Stimulated activated naive CD8-positive, alpha-beta T cell treated with anti-CD3 and anti-CD28 coated beads, Interleukin-15, amount 100 ng/mL, for 72 hours (primary cell): ENCODE measurements at regions not wholly inside any gene's neighbourhood (a gene's known extent, or its start where the extent isn't known, plus 50 kb on each side); places are given as distances from the start of the nearest gene placed in this dataset.
A peak's percentile ranks its signal among the peaks of the same experiment; 100 is the strongest.
"Not testable (repeated sequence)": the region's sequence is repeated elsewhere in the genome, so short reads cannot be mapped to it uniquely, and the experiment has no call there.

Experiments
- ATAC-seq: fragments of 150-1000 bp; cut with Tn5 transposase; 2 replicates; pipeline ENCODE4 v1.10.0; 2021; ENCODE audit warnings: mild to moderate bottlenecking, moderate library complexity
- DNase-seq, 2 donors: peaks; one replicate each; pipeline ENCODE4 v3.0.0; 2021 to 2022
- H3K27ac Mint-ChIP-seq, 2 donors: one replicate each; pipeline ENCODE4 v1.8.0; 2022; ENCODE audit warnings: mild to moderate bottlenecking in 2 of 2, mixed read lengths in 2 of 2, moderate library complexity in 2 of 2
- H3K27me3 Mint-ChIP-seq: one replicate; pipeline ENCODE4 v1.8.0; 2022; ENCODE audit warnings: mixed read lengths
- H3K4me1 Mint-ChIP-seq: one replicate; pipeline ENCODE4 v1.8.0; 2022; ENCODE audit warnings: mild to moderate bottlenecking, mixed read lengths
- H3K4me3 Mint-ChIP-seq, 2 donors: one replicate each; pipeline ENCODE4 v1.8.0; 2022; ENCODE audit warnings: mild to moderate bottlenecking in 2 of 2, mixed read lengths in 2 of 2, moderate library complexity in 1 of 2
- H3K9me3 Mint-ChIP-seq, 2 donors: one replicate each; pipeline ENCODE4 v1.8.0; 2022; ENCODE audit warnings: mixed read lengths in 2 of 2

DNA sequence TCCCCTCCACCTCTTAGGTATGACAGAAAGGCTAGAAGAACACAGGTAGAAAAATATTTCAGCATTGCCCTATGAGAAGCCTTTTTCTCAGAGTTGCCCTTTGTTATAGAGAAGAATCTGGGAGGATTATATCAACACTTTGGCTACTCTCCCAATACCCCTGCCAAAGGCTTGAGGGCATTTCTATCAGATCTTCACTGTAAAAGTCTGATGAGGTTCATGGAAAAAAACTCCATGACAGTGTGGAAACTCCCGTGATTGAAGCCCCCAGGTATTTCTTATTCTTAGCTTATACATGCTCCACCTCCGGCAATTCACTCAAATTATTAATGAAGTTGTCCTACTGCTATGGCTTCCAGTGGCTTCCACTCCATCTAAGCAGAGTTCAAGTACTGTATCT lies 753.6 kb downstream of the CENPC start:
- H3K27me3 Mint-ChIP-seq, result no peaks in the 10 kb centered on the region
- no peak overlapping the region for H3K4me3 Mint-ChIP-seq
- DNase-seq, result no peak
- no peak overlapping the region for H3K27ac Mint-ChIP-seq
- H3K9me3 Mint-ChIP-seq, result peaks cover 0 to 5% of the 10 kb centered on the region in 2 donors
- H3K4me1 Mint-ChIP-seq, result no peaks in the 10 kb centered on the region
- ATAC-seq, result no peak

- no peak for DNase-seq
- no peaks in the 10 kb centered on the region for H3K4me1 Mint-ChIP-seq
Observed at GRCh38 chr4:66785479-66785878, 759.8 kb downstream of the CENPC start.

DNA sequence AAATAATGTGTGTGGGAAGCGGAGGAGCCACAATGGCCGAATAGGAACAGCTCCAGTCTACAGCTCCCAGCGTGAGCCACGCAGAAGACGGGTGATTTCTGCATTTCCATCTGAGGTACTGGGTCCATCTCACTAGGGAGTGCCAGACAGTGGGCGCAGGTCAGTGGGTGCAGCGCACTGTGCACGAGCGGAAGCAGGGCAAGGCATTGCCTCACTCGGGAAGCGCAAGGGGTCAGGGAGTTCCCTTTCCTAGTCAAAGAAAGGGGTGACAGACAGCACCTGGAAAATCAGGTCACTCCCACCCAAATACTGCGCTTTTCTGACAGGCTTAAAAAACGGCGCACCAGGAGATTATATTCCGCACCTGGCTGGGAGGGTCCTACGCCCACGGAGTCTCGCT lies 762.6 kb downstream of the CENPC start:
- not testable (repeated sequence) for H3K27me3 Mint-ChIP-seq, H3K27ac Mint-ChIP-seq, H3K9me3 Mint-ChIP-seq, ATAC-seq, H3K4me3 Mint-ChIP-seq, H3K4me1 Mint-ChIP-seq, DNase-seq

More at GRCh38 chr4:66785479-66785878, 759.8 kb downstream of the CENPC start:
- Mint-ChIP-seq H3K27ac (no peak overlapping the region), H3K27me3 (no peaks in the 10 kb centered on the region), H3K4me3 (no peak overlapping the region), H3K9me3 (no peaks in the 10 kb centered on the region)
- no peak for ATAC-seq

DNA sequence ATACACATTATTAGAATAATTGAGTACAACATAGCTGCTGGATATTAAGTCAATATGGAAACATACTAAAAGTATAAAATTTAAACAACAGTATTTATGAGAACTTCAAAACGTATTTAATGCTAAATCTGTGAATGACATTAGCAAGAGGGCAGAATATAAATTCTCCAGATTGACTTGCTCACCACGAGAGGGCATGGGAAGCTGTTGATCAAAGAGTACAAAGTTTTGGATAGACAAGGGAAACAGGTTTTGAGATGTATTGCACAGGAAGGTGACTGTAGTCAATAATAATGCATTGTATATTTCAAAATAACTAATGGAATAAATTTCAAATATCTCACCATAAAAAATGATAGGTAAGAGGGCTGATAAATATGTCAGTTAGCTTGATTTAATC lies 768.2 kb downstream of the CENPC start:
- no peak for DNase-seq
- no peaks in the 10 kb centered on the region for H3K27me3 Mint-ChIP-seq
- H3K4me3 Mint-ChIP-seq, result no peak overlapping the region
- H3K27ac Mint-ChIP-seq, result no peak overlapping the region
- no peaks in the 10 kb centered on the region for H3K4me1 Mint-ChIP-seq
- no peak for ATAC-seq
- no peaks in the 10 kb centered on the region for H3K9me3 Mint-ChIP-seq

DNA sequence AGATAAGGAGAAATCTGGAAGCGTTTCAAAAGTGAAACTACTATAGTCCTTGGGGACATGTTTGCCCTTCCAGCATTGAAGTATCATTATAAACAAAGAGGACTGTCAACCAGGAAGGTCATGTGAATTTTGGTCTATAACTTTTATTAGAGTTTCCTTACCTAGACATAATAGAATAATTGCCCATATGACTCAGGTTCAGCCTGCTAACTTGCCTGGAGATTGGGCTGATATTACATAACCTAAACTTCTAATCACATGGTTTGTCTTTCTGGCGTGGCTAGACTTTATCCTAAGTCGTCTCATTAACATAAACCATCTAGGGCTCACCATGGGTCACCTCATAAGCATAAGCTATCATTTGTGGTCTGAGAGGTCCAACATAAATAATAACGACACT lies 775.9 kb downstream of the CENPC start:
- Mint-ChIP-seq H3K9me3 (no peaks in the 10 kb centered on the region), H3K27me3 (no peaks in the 10 kb centered on the region), H3K4me3 (no peak overlapping the region), H3K27ac (no peak overlapping the region), H3K4me1 (no peaks in the 10 kb centered on the region)
- no peak for ATAC-seq
- no peak for DNase-seq

DNA sequence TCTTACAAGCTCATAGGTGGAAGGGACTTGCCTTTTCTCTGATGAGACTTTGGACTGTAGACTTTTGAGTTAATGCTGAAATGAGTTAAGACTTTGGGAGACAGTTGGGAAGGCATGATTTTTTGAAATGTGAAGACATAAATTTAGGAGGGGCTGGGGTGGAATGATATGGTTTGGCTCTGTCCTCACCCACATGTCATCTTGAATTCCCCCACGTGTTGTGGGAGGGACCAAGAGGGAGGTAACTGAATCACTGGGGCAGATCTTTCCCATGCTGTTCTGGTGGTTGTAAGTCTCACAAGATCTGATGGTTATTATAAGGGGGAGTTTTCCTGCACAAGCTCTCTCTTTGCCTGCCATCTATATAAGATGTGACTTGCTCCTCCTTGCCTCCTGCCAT lies 777.9 kb downstream of the CENPC start:
- Mint-ChIP-seq H3K27ac (peak overlapping the region in 1 of 2 donors; percentile 8), H3K9me3 (peaks cover 0 to 7% of the 10 kb centered on the region in 2 donors), H3K4me3 (no peak overlapping the region), H3K27me3 (no peaks in the 10 kb centered on the region), H3K4me1 (no peaks in the 10 kb centered on the region)
- no peak for DNase-seq
- no peak for ATAC-seq

DNA sequence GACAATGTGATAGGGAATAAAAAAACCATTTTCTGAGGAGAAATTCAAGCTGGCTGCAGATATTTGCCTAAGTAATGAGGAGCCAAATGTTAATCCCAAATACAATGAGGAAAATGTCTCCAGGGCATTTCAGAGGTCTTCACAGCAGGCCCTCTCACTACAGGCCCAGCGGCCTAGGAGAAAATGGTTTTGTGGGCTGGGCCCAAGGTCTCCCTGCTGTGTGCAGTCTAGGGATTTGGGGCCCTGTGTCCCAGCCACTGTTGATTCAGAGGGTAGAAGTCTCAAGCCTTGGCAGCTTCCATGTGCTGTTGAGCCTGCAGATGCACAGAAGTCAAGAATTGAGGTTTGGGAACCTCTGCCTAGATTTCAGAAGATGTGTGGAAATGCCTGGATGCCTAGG lies 778.7 kb downstream of the CENPC start:
- Mint-ChIP-seq H3K9me3 (peaks cover 0 to 7% of the 10 kb centered on the region in 2 donors), H3K27ac (no peak overlapping the region), H3K27me3 (no peaks in the 10 kb centered on the region), H3K4me3 (no peak overlapping the region), H3K4me1 (no peaks in the 10 kb centered on the region)
- DNase-seq (no peak), ATAC-seq (no peak)

- DNase-seq, result no peak
- ATAC-seq, result no peak
- Mint-ChIP-seq H3K9me3 (no peaks in the 10 kb centered on the region), H3K4me1 (no peaks in the 10 kb centered on the region), H3K4me3 (no peak overlapping the region), H3K27me3 (no peaks in the 10 kb centered on the region), H3K27ac (no peak overlapping the region)
Observed at GRCh38 chr4:66750273-66750672, 795.0 kb downstream of the CENPC start.

GRCh38 chr4:66746918-66747317 lies 798.4 kb downstream of the CENPC start:
- ATAC-seq, DNase-seq, H3K4me3 Mint-ChIP-seq, H3K27me3 Mint-ChIP-seq, H3K4me1 Mint-ChIP-seq, H3K27ac Mint-ChIP-seq: not testable (repeated sequence)
- H3K9me3 Mint-ChIP-seq, result peaks cover 5 to 10% of the 10 kb centered on the region in 2 donors

GRCh38 chr4:66741081-66741480 lies 804.2 kb downstream of the CENPC start:
- no peaks in the 10 kb centered on the region for H3K27me3 Mint-ChIP-seq
- H3K9me3 Mint-ChIP-seq, result peaks cover 5 to 10% of the 10 kb centered on the region in 2 donors
- ATAC-seq (no peak), DNase-seq (no peak)
- H3K4me3 Mint-ChIP-seq, result no peak overlapping the region
- no peaks in the 10 kb centered on the region for H3K4me1 Mint-ChIP-seq
- no peak overlapping the region for H3K27ac Mint-ChIP-seq

DNA sequence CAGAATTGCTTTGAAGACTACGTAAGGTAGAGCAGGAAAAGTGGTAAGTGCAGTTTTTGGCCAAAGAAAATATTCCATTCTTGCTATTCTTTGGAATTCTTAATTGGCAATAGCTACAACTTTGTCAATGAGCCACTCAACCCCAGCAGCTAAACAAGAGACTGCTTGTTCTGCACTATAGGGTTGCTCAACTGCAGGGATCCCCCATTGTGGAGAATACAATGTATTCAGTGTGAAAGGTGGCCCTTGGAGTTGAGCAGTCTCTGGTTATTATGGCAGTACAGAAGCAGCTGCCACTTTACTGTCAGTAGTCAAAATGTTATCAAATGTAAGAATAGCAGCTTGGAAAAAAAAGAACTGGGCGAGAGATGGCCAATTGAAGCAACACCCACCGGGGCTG lies 808.7 kb downstream of the CENPC start:
- ATAC-seq (no peak), DNase-seq (no peak)
- Mint-ChIP-seq H3K4me3 (no peak overlapping the region), H3K9me3 (peaks cover 0 to 9% of the 10 kb centered on the region in 2 donors), H3K27ac (no peak overlapping the region), H3K27me3 (no peaks in the 10 kb centered on the region), H3K4me1 (no peaks in the 10 kb centered on the region)

GRCh38 chr4:66728280-66728679 lies 817.0 kb downstream of the CENPC start:
- H3K27ac Mint-ChIP-seq, result no peak overlapping the region
- no peak for ATAC-seq

GRCh38 chr4:66712301-66712921 lies 832.9 kb downstream of the CENPC start:
- not testable (repeated sequence) for ATAC-seq, H3K4me3 Mint-ChIP-seq, H3K27ac Mint-ChIP-seq

More at GRCh38 chr4:66728280-66728679, 817.0 kb downstream of the CENPC start:
- no peak for DNase-seq
- Mint-ChIP-seq H3K27me3 (no peaks in the 10 kb centered on the region), H3K9me3 (peaks cover 0 to 20% of the 10 kb centered on the region in 2 donors), H3K4me1 (no peaks in the 10 kb centered on the region), H3K4me3 (no peak overlapping the region)

DNA sequence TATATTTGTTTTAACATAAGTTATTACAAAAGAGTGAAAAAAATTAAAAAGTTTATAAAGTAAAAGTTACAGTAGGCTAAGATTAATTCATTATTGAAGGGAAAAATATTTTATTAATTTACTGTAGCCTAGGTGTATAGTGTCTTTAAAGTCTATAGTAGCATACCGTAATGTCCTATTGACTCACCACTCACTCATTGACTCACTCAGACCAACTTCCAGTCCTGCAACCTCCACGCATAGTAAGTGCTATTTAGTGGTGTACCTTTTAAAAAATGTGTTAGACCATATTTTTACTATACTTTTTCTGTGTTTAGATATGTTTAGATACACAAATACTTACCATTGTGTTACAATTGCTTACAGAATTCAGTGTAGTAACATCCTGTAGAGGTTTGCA lies 841.1 kb downstream of the CENPC start:
- Mint-ChIP-seq H3K4me3 (no peak overlapping the region), H3K27me3 (no peaks in the 10 kb centered on the region), H3K9me3 (peaks cover 5 to 11% of the 10 kb centered on the region in 2 donors), H3K4me1 (no peaks in the 10 kb centered on the region), H3K27ac (no peak overlapping the region)
- DNase-seq (no peak), ATAC-seq (no peak)

More at GRCh38 chr4:66712301-66712921, 832.9 kb downstream of the CENPC start:
- H3K4me1 Mint-ChIP-seq, H3K9me3 Mint-ChIP-seq, DNase-seq, H3K27me3 Mint-ChIP-seq: not testable (repeated sequence)

DNA sequence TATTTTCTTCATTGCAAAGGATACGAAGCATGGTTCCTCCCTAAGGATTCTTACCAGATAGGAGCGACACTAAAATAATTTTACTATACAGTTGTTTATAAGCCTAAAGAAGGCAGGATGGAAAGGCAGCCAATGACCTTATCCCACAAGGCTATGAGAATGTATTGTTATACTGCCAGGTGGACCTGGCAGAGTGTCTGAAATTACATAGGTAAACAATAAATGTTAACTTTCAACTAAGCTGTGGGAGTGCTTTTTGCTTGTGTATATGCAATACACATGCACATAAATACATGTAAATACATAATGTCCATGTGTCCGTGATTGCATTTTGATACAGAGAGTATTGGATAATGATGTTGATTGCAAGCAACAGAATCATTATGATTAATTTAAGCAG lies 850.6 kb downstream of the CENPC start:
- peaks cover 5 to 10% of the 10 kb centered on the region in 2 donors for H3K9me3 Mint-ChIP-seq
- no peak for DNase-seq
- no peaks in the 10 kb centered on the region for H3K27me3 Mint-ChIP-seq
- H3K27ac Mint-ChIP-seq, result no peak overlapping the region
- no peak for ATAC-seq
- H3K4me1 Mint-ChIP-seq, result no peaks in the 10 kb centered on the region
- H3K4me3 Mint-ChIP-seq, result no peak overlapping the region

DNA sequence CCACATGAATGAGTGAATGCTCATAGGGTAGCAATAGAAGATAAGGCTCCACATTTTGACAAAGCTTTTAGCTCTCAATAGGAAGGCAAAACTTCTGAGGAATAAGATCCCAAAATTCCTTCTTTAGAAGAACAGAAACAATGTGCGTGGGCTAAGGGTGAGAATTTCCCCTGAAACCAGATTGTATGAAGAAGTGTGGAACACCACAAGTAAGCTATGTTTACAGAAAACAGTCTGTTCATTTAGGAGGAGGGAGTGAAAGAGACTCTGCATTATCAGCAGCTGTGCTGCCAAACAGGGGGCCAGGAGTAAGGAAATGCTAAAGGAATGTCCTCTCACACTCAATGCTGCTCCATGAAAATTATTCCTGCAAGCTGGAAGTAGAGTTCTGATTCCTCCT lies 851.6 kb downstream of the CENPC start:
- ATAC-seq (no peak), DNase-seq (no peak)
- Mint-ChIP-seq H3K9me3 (peaks cover 5% of the 10 kb centered on the region in 2 donors), H3K27me3 (no peaks in the 10 kb centered on the region), H3K4me3 (no peak overlapping the region), H3K4me1 (no peaks in the 10 kb centered on the region), H3K27ac (no peak overlapping the region)

- H3K27ac Mint-ChIP-seq, result no peak overlapping the region
- no peaks in the 10 kb centered on the region for H3K4me1 Mint-ChIP-seq
- H3K4me3 Mint-ChIP-seq, result no peak overlapping the region
- ATAC-seq (no peak), DNase-seq (no peak)
- no peaks in the 10 kb centered on the region for H3K27me3 Mint-ChIP-seq
- peaks cover 0 to 5% of the 10 kb centered on the region in 2 donors for H3K9me3 Mint-ChIP-seq
Observed at GRCh38 chr4:66691101-66691500, 854.2 kb downstream of the CENPC start.
